ENCODE measurements at regions not wholly inside any gene's neighbourhood (a gene's known extent, or its start where the extent isn't known, plus 50 kb on each side); places are given as distances from the start of the nearest gene placed in this dataset.

GRCh38 chr4:111883557-111883999 lies 261.7 kb upstream of the FAM241A start:
- DNase-seq (ENCODE audit: low read depth) = peak; percentile 42
- TF ChIP-seq CTCF (IDR thresholded peaks at IDR 0.05; ENCODE audit: control insufficient read depth, extremely low read depth, insufficient read depth) = no peak
- no peak overlapping the region for H3K4me3 ChIP-seq (ENCODE audit: low read depth, low read length)

- no peak for DNase-seq (ENCODE audit: low read depth)
- TF ChIP-seq CTCF (IDR thresholded peaks at IDR 0.05; ENCODE audit: control insufficient read depth, extremely low read depth, insufficient read depth) = no peak
- no peak overlapping the region for H3K4me3 ChIP-seq (ENCODE audit: low read depth, low read length)
These were observed 254.8 kb upstream of the FAM241A start for GRCh38 chr4:111890412-111890811.

- H3K4me3 ChIP-seq (ENCODE audit: low read depth, low read length) = no peak overlapping the region
- no peak for TF ChIP-seq CTCF (IDR thresholded peaks at IDR 0.05; ENCODE audit: control insufficient read depth, extremely low read depth, insufficient read depth)
- DNase-seq (ENCODE audit: low read depth) = no peak
These were observed 239.7 kb upstream of the FAM241A start for GRCh38 chr4:111905511-111905910.

- no peak for DNase-seq (ENCODE audit: low read depth)
- no peak for TF ChIP-seq CTCF (IDR thresholded peaks at IDR 0.05; ENCODE audit: control insufficient read depth, extremely low read depth, insufficient read depth)
- H3K4me3 ChIP-seq (ENCODE audit: low read depth, low read length) = no peak overlapping the region
These were observed 225.6 kb upstream of the FAM241A start for GRCh38 chr4:111919639-111920038.

GRCh38 chr4:111921714-111922113 lies 223.5 kb upstream of the FAM241A start:
- DNase-seq (ENCODE audit: low read depth) = no peak
- no peak for TF ChIP-seq CTCF (IDR thresholded peaks at IDR 0.05; ENCODE audit: control insufficient read depth, extremely low read depth, insufficient read depth)
- no peak overlapping the region for H3K4me3 ChIP-seq (ENCODE audit: low read depth, low read length)

- no peak for DNase-seq (ENCODE audit: low read depth)
- TF ChIP-seq CTCF (IDR thresholded peaks at IDR 0.05; ENCODE audit: control insufficient read depth, extremely low read depth, insufficient read depth) = no peak
- no peak overlapping the region for H3K4me3 ChIP-seq (ENCODE audit: low read depth, low read length)
These were observed 221.5 kb upstream of the FAM241A start for GRCh38 chr4:111923786-111924185.

GRCh38 chr4:111924696-111925095 lies 220.6 kb upstream of the FAM241A start:
- DNase-seq (ENCODE audit: low read depth) = no peak
- TF ChIP-seq CTCF (IDR thresholded peaks at IDR 0.05; ENCODE audit: control insufficient read depth, extremely low read depth, insufficient read depth) = no peak

More at GRCh38 chr4:111924696-111925095, 220.6 kb upstream of the FAM241A start:
- H3K4me3 ChIP-seq (ENCODE audit: low read depth, low read length) = no peak overlapping the region
